ENCODE measurements at regions not wholly inside any gene's neighbourhood (a gene's known extent, or its start where the extent isn't known, plus 50 kb on each side); places are given as distances from the start of the nearest gene placed in this dataset.

DNA sequence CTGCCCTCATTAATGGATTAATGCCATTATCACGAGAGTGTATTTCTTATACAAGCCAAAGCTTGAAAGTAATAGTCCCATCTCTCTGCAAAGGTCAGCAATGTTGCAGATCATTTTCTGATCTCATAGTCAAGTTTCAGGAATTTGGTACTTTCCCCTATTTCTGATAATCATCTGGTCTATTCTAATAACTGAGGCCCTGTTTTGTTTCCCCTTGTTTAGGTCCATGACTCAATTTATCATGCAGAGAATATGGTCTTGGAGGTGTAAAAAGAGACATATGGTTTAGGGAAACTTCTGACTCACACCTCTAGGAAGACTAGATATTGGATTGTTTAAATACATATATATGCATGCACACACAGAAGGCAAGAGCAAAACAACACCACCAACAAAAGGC lies 339.3 kb upstream of the NUDT12 start:
- TF ChIP-seq, protein P1, sequence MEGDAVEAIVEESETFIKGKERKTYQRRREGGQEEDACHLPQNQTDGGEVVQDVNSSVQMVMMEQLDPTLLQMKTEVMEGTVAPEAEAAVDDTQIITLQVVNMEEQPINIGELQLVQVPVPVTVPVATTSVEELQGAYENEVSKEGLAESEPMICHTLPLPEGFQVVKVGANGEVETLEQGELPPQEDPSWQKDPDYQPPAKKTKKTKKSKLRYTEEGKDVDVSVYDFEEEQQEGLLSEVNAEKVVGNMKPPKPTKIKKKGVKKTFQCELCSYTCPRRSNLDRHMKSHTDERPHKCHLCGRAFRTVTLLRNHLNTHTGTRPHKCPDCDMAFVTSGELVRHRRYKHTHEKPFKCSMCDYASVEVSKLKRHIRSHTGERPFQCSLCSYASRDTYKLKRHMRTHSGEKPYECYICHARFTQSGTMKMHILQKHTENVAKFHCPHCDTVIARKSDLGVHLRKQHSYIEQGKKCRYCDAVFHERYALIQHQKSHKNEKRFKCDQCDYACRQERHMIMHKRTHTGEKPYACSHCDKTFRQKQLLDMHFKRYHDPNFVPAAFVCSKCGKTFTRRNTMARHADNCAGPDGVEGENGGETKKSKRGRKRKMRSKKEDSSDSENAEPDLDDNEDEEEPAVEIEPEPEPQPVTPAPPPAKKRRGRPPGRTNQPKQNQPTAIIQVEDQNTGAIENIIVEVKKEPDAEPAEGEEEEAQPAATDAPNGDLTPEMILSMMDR (IDR thresholded peaks at IDR 0.05 in 4 of 5, conservative IDR thresholded peaks at IDR 0.05 in 1 of 5) = no peak
- TF ChIP-seq POLR2A (IDR thresholded peaks at IDR 0.05) = no peak
